SK-N-MC (cell line): ENCODE measurements at regions not wholly inside any gene's neighbourhood (a gene's known extent, or its start where the extent isn't known, plus 50 kb on each side); places are given as distances from the start of the nearest gene placed in this dataset.

Experiments
- EZH2 ChIP-seq: fragments of 200-600 bp; sonication (generic); IDR thresholded peaks from one replicate; pipeline ENCODE4 v1.6.1; 2017; ENCODE audit warnings: antibody characterized with exemption
- FOXP2 ChIP-seq: optimal IDR thresholded peaks from 2 replicates; pipeline ENCODE3; 2011; ENCODE audit warnings: mild to moderate bottlenecking, moderate library complexity; ENCODE audit not compliant: insufficient read depth; ENCODE audit errors: extremely low read length, control extremely low read depth
- POLR2AphosphoS5 ChIP-seq: IDR thresholded peaks from 2 replicates; pipeline ENCODE4 v1.6.1; 2012; ENCODE audit warnings: mild to moderate bottlenecking, low read depth, low read length, borderline replicate concordance

DNA sequence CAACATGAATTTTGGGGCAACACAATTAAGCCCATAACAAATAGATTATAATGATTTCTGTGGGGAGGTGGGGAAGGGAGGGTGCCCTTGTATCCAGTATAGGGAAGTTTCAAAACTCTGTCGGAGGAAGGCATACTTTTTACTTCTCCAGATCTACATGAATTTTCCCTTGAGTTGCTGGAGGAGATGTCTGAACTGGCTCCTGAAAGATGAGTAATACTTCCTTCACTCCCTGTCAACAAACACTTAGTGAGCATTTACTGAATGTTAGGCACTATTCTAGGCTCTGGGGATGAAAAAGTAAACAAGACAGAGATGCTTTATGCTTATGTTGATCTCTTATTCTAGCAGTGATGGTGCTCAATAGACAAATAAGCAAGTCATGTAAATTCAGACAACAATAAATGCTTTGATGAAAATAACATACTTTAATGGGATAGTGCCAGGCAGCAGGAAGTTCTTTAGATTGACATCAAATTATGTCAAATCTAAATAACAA lies 197.9 kb upstream of the ANKH start:
- no peak for TF ChIP-seq EZH2
- TF ChIP-seq POLR2AphosphoS5, result no peak
- no peak for TF ChIP-seq FOXP2
